KMS-11 (cell line): ENCODE measurements at regions not wholly inside any gene's neighbourhood (a gene's known extent, or its start where the extent isn't known, plus 50 kb on each side); places are given as distances from the start of the nearest gene placed in this dataset.

ENCODE experiments used
- H2AFZ ChIP-seq: fragments of 200-600 bp; sonication (generic); 2 replicates; pipeline ENCODE4 v1.6.1; 2016; ENCODE audit warnings: antibody characterized with exemption, mixed run types, low read depth
- H3K27ac ChIP-seq: fragments of 200-600 bp; sonication (generic); 2 replicates; pipeline ENCODE4 v1.6.1; 2016; ENCODE audit warnings: mild to moderate bottlenecking, mixed run types
- H3K27me3 ChIP-seq: fragments of 200-600 bp; sonication (generic); 2 replicates; pipeline ENCODE4 v1.6.1; 2017; ENCODE audit warnings: mild to moderate bottlenecking, low read depth, mixed run types, moderate library complexity; ENCODE audit not compliant: insufficient read depth
- H3K36me3 ChIP-seq: fragments of 200-600 bp; sonication (generic); 2 replicates; pipeline ENCODE4 v1.6.1; 2017; ENCODE audit warnings: mild to moderate bottlenecking, mixed run types; ENCODE audit not compliant: insufficient read depth
- H3K4me1 ChIP-seq: fragments of 200-600 bp; sonication (generic); 2 replicates; pipeline ENCODE4 v1.6.1; 2016; ENCODE audit warnings: mild to moderate bottlenecking, low read depth, mixed run types; ENCODE audit not compliant: poor library complexity, severe bottlenecking
- H3K4me2 ChIP-seq: fragments of 200-600 bp; sonication (generic); 2 replicates; pipeline ENCODE4 v1.7.0; 2016; ENCODE audit warnings: mild to moderate bottlenecking, mixed run types
- H3K4me3 ChIP-seq: fragments of 200-600 bp; sonication (generic); IDR thresholded peaks from 2 replicates; pipeline ENCODE4 v1.6.1; 2017; ENCODE audit warnings: low read depth, low read length, mixed read lengths; ENCODE audit not compliant: insufficient read depth
- H3K79me2 ChIP-seq: fragments of 200-600 bp; sonication (generic); 2 replicates; pipeline ENCODE4 v1.6.1; 2016; ENCODE audit warnings: low read depth, mixed run types; ENCODE audit not compliant: insufficient read depth
- H3K9ac ChIP-seq: fragments of 200-600 bp; sonication (generic); 2 replicates; pipeline ENCODE4 v1.6.1; 2016; ENCODE audit warnings: mild to moderate bottlenecking, mixed run types
- H4K20me1 ChIP-seq: fragments of 200-600 bp; sonication (generic); 2 replicates; pipeline ENCODE4 v1.6.1; 2016; ENCODE audit warnings: mild to moderate bottlenecking, mixed run types; ENCODE audit not compliant: insufficient read depth
- TF ChIP-seq, protein P1 (sequence below): fragments of 200-600 bp; sonication (generic); conservative IDR thresholded peaks from 2 replicates; pipeline ENCODE4 v1.6.1; 2017; ENCODE audit warnings: low read depth, mild to moderate bottlenecking, antibody characterized with exemption, low read length, moderate library complexity, mixed read lengths

DNA sequence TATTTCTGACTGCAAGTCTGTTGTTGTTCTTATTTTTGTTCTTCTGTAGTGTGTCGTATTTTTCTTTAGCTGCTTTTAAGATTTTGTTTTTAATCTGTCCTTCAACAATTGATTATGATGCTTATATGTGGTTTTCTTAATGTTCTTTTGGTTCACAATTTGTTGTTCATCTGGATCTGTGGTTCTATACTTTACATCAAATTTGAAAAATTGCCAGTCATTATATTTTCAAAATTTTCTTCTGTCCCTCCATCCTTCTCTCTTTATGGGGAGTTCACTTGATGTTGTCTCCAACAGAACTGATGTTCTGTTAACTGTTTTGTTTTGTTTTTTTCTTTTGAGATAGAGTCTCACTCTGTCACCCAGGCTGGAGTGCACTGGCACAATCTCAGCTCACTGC, 378.5 kb upstream of the CD180 start:
- no peaks in the 10 kb centered on the region for H4K20me1 ChIP-seq

DNA sequence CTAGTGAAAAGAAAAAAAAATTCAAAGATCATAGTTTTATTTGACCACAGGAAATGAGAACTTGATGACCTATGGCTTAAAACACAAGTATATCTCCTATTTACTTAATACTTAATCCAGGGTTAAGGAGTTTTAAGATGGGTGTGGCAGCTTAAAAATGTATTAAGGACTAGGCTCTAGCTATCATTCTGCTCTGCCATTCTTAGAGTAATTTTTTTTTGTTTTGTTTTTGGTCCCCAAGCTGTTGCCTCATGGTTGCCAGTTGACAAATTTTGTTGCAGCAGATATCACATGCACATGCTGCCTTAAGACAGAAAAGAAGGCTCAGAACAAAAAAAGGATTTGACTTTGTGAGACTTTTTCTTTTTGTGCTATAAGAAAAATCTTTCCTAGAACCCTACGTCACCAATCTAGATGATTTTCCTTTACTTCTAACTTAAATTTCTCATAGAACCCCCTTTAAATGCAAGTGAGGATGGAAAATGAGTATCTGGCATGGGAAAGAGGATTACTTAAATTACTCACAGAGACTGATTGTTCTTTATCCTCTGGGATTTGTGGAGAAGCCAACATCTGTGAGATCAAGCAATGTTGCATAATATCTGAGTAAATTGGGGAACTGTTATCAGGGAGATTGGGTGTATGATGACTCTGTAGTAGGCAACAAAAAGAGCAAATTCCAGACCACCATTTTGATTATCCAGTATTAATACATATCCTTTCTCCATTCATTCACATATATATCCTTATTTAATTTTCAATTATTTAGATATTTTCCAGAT, 364.7 kb upstream of the CD180 start:
- Histone ChIP-seq H4K20me1 (no peaks in the 10 kb centered on the region), H2AFZ (no peak overlapping the region), H3K4me3 (no peak overlapping the region), H3K36me3 (no peaks in the 10 kb centered on the region), H3K4me2 (no peak overlapping the region), H3K9ac (no peak overlapping the region), H3K79me2 (no peaks in the 10 kb centered on the region), H3K27me3 (no peaks in the 10 kb centered on the region), H3K4me1 (no peaks in the 10 kb centered on the region), H3K27ac (no peak overlapping the region)
- TF ChIP-seq, protein P1, sequence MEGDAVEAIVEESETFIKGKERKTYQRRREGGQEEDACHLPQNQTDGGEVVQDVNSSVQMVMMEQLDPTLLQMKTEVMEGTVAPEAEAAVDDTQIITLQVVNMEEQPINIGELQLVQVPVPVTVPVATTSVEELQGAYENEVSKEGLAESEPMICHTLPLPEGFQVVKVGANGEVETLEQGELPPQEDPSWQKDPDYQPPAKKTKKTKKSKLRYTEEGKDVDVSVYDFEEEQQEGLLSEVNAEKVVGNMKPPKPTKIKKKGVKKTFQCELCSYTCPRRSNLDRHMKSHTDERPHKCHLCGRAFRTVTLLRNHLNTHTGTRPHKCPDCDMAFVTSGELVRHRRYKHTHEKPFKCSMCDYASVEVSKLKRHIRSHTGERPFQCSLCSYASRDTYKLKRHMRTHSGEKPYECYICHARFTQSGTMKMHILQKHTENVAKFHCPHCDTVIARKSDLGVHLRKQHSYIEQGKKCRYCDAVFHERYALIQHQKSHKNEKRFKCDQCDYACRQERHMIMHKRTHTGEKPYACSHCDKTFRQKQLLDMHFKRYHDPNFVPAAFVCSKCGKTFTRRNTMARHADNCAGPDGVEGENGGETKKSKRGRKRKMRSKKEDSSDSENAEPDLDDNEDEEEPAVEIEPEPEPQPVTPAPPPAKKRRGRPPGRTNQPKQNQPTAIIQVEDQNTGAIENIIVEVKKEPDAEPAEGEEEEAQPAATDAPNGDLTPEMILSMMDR: no peak

More for the DNA sequence above, 378.5 kb upstream of the CD180 start:
- Histone ChIP-seq H3K4me1 (no peaks in the 10 kb centered on the region), H3K27me3 (no peaks in the 10 kb centered on the region), H3K79me2 (no peaks in the 10 kb centered on the region), H3K4me2 (no peak overlapping the region), H3K36me3 (no peaks in the 10 kb centered on the region), H3K9ac (no peak overlapping the region), H3K27ac (no peak overlapping the region), H2AFZ (no peak overlapping the region), H3K4me3 (no peak overlapping the region)
- TF ChIP-seq, protein P1: no peak

DNA sequence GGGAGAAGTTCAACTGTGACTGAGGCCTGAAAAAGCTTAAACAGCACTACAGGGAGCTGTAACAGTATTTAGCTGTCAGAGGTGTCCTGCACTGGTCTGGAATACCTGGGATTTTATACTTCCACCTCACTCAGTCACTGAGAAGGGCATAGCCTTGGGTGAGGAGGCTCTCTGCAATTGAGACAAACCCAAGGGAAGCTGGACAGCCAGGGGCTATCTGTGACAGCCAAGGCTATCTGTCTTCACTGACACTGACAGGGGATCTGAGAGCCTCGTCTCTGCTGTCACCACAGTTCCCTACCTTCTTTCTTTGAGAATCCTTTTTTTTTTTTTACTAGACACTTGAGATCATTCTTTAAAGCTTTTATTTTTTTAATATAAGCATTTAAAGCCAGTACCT, 356.2 kb upstream of the CD180 start:
- no peaks in the 10 kb centered on the region for H3K36me3 ChIP-seq
- TF ChIP-seq, protein P1: no peak
- H2AFZ ChIP-seq: no peak overlapping the region

DNA sequence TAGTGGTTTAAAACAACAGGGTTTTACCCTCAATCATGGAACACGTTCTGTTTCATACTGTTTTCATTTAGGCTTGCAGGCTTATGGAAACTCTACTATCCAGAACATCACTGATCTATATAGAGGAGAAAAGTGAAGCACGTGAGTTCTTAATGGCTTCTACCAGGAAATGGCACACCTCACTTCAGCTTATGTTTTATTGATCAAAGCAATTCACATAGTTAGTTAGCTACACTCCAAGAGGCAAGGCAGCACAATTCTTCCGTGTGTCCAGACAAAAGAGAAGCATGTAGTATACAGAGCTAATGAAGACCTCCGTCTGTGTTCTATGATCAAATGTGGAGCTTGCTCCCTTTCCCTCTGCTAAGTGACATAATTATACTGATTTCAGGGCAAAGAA, 353.3 kb upstream of the CD180 start:
- H3K79me2 ChIP-seq: no peaks in the 10 kb centered on the region
- H3K9ac ChIP-seq: no peak overlapping the region
- H3K4me3 ChIP-seq: no peak overlapping the region
- no peak overlapping the region for H2AFZ ChIP-seq
- H3K27me3 ChIP-seq: no peaks in the 10 kb centered on the region
- H3K4me2 ChIP-seq: no peak overlapping the region
- H3K4me1 ChIP-seq: no peaks in the 10 kb centered on the region
- TF ChIP-seq, protein P1: no peak
- no peaks in the 10 kb centered on the region for H4K20me1 ChIP-seq
- H3K36me3 ChIP-seq: no peaks in the 10 kb centered on the region
- H3K27ac ChIP-seq: no peak overlapping the region

More for the DNA sequence above, 356.2 kb upstream of the CD180 start:
- no peaks in the 10 kb centered on the region for H4K20me1 ChIP-seq
- no peak overlapping the region for H3K4me2 ChIP-seq
- no peaks in the 10 kb centered on the region for H3K4me1 ChIP-seq
- H3K9ac ChIP-seq: no peak overlapping the region
- H3K27ac ChIP-seq: no peak overlapping the region
- no peaks in the 10 kb centered on the region for H3K79me2 ChIP-seq
- no peak overlapping the region for H3K4me3 ChIP-seq
- H3K27me3 ChIP-seq: no peaks in the 10 kb centered on the region
